K562 (cell line): ENCODE measurements at regions not wholly inside any gene's neighbourhood (a gene's known extent, or its start where the extent isn't known, plus 50 kb on each side); places are given as distances from the start of the nearest gene placed in this dataset.

Experiments used
- ATAC-seq: fragments of 200-7000 bp; cut with Tn5 transposase; 3 replicates; pipeline ENCODE4 v1.9.1; 2020; ENCODE audit warnings: moderate library complexity
- BruUV-seq: library from RNA; stranded (reverse); fragments of 400-500 nt; replicated peaks from 2 replicates; lab custom pipeline; 2021; lab: Mats Ljungman, UMichigan
- CTCF ChIA-PET: fragments of 300-600 bp; formaldehyde crosslinking; extraction: SDS; loops from one replicate; lab custom pipeline; 2021; ENCODE audit warnings: low intra/inter-chr PET ratio; lab: Yijun Ruan, JAX
- POLR2A ChIA-PET: fragments of 300-600, 350-650 bp; sonication (Branson Sonifier 250); formaldehyde crosslinking; extraction: SDS; loops from one replicate; lab custom pipeline; 2021; ENCODE audit warnings: antibody characterized with exemption, inconsistent platforms; lab: Yijun Ruan, JAX
- DNase-seq, 4 experiments: peaks; one replicate each; pipeline versions ENCODE4 v3.0.0 to v3.0.0-alpha.2; 2011 to 2018; ENCODE audit warnings: low spot score in 3 of 4, mixed read lengths in 3 of 4; ENCODE audit errors: extremely low read depth in 1 of 4
- FAIRE-seq: peaks from 2 replicates; lab custom pipeline; 2011; peaks lifted over from hg19 to GRCh38; lab: Jason Lieb, UNC
- H2AFZ ChIP-seq: 2 replicates; pipeline ENCODE4 v1.6.0; 2011; ENCODE audit warnings: low read depth, low read length, control low read depth, inconsistent platforms
- H3K27ac ChIP-seq: fragments of 200-600 bp; 3 replicates; pipeline ENCODE4 v1.8.0; 2011; ENCODE audit warnings: low read depth, mild to moderate bottlenecking, control low read depth, inconsistent platforms, low read length, moderate library complexity, mixed read lengths; ENCODE audit errors: extremely low read depth
- H3K27me3 ChIP-seq, 2 experiments: fragments of 300-600 bp in 1 of 2; 2 replicates in 1 of 2; 3 replicates in 1 of 2; pipeline versions ENCODE4 v1.6.0 to v1.8.0; 2011; ENCODE audit warnings: inconsistent platforms in 2 of 2, low read length in 2 of 2, mild to moderate bottlenecking in 1 of 2, mixed read lengths in 1 of 2, moderate library complexity in 1 of 2; ENCODE audit not compliant: control insufficient read depth in 2 of 2, insufficient read depth in 2 of 2
- H3K36me3 ChIP-seq: fragments of 300-600 bp; 3 replicates; pipeline ENCODE4 v1.8.0; 2011; ENCODE audit warnings: mild to moderate bottlenecking, low read length, inconsistent platforms; ENCODE audit not compliant: control insufficient read depth, insufficient read depth
- H3K4me1 ChIP-seq, 2 experiments: fragments of 200-600 bp in 1 of 2; replicated peaks in 1 of 2; 2 replicates in 1 of 2; 3 replicates in 1 of 2; pipeline versions ENCODE4 v1.5.1 to v1.8.0; 2011; ENCODE audit warnings: inconsistent platforms in 2 of 2, low read length in 2 of 2, mild to moderate bottlenecking in 1 of 2, mixed read lengths in 1 of 2, moderate library complexity in 1 of 2; ENCODE audit not compliant: control insufficient read depth in 2 of 2, insufficient read depth in 2 of 2
- H3K4me2 ChIP-seq: 2 replicates; pipeline ENCODE4 v1.6.1; 2011; ENCODE audit warnings: low read length, control low read depth, inconsistent platforms, mixed read lengths; ENCODE audit not compliant: insufficient read depth
- H3K4me3 ChIP-seq: fragments of 200-600 bp; sonication (generic), shearing (Covaris generic); 2 replicates; pipeline ENCODE4 v1.5.1; 2016; ENCODE audit warnings: control low read depth, inconsistent platforms
- H3K79me2 ChIP-seq: fragments of 200-600 bp; 3 replicates; pipeline ENCODE4 v1.8.0; 2011; ENCODE audit warnings: low read length, inconsistent platforms; ENCODE audit not compliant: control insufficient read depth, insufficient read depth
- H3K9ac ChIP-seq, 2 experiments: 2 replicates each; pipeline versions ENCODE4 v1.6.0 to v1.6.1; 2011; ENCODE audit warnings: low read depth in 2 of 2, low read length in 2 of 2, control low read depth in 1 of 2, inconsistent platforms in 1 of 2, mild to moderate bottlenecking in 1 of 2, mixed read lengths in 1 of 2; ENCODE audit not compliant: insufficient read depth in 1 of 2
- H3K9me1 ChIP-seq: one replicate; pipeline ENCODE4 v1.6.0; 2011; ENCODE audit warnings: inconsistent platforms, mild to moderate bottlenecking, low read length, moderate library complexity; ENCODE audit not compliant: control insufficient read depth, insufficient read depth
- H3K9me3 ChIP-seq: replicated peaks from 2 replicates; pipeline ENCODE4 v1.5.1; 2011; ENCODE audit warnings: low read depth, low read length, inconsistent platforms; ENCODE audit not compliant: control insufficient read depth, insufficient read depth
- H4K20me1 ChIP-seq: replicated peaks from 2 replicates; pipeline ENCODE4 v1.6.1; 2011; ENCODE audit warnings: low read length, inconsistent platforms, mixed read lengths; ENCODE audit not compliant: control insufficient read depth, insufficient read depth
- ESRRB ChIP-seq: fragments of 250-450 bp; sonication (Bioruptor Pico); IDR thresholded peaks from 2 replicates; pipeline ENCODE4 v1.5.0; 2020; ENCODE audit warnings: mild to moderate bottlenecking, moderate library complexity, borderline replicate concordance
- GTF2F1 ChIP-seq: IDR thresholded peaks from 2 replicates; pipeline ENCODE4 v1.6.1; 2011; ENCODE audit warnings: low read depth, low read length, improper control_type of control experiment
- ID3 ChIP-seq, 2 experiments: fragments of 250-450 bp in 1 of 2; fragments of 450-650 bp in 1 of 2; sonication (Bioruptor Pico) in 1 of 2; IDR thresholded peaks; 2 replicates each; pipeline versions ENCODE4 v1.6.1 to v1.8.0; 2016 to 2021; ENCODE audit warnings: mild to moderate bottlenecking in 2 of 2, moderate library complexity in 2 of 2, missing compliant biosample characterization in 1 of 2, missing genetic modification characterization in 1 of 2
- KAT8 ChIP-seq: fragments of 450-650 bp; IDR thresholded peaks from 2 replicates; pipeline ENCODE4 v1.6.1; 2016; ENCODE audit warnings: low read depth, mild to moderate bottlenecking
- MAZ ChIP-seq, 2 experiments: fragments of 450-650 bp in 1 of 2; sonication (generic) in 1 of 2; formaldehyde crosslinking; IDR thresholded peaks in 1 of 2; conservative IDR thresholded peaks in 1 of 2; 2 replicates each; pipeline versions ENCODE4 v1.4.0 to v1.5.0; 2020; ENCODE audit warnings: mild to moderate bottlenecking in 1 of 2, missing genetic modification reagents in 1 of 2
- MEF2A ChIP-seq: IDR thresholded peaks from 2 replicates; pipeline ENCODE4 v1.6.1; 2011; ENCODE audit warnings: low read depth, mild to moderate bottlenecking, low read length, moderate library complexity; ENCODE audit not compliant: control insufficient read depth
- PKNOX1 ChIP-seq: fragments of 450-650 bp; IDR thresholded peaks from 2 replicates; pipeline ENCODE4 v1.6.1; 2016
- POLR2AphosphoS5 ChIP-seq: IDR thresholded peaks from 2 replicates; pipeline ENCODE4 v1.6.1; 2011; ENCODE audit warnings: mild to moderate bottlenecking, low read depth, low read length, moderate library complexity; ENCODE audit not compliant: control insufficient read depth, insufficient read depth
- RBM14 ChIP-seq: fragments of 200-400 bp; formaldehyde crosslinking; IDR thresholded peaks from 2 replicates; pipeline ENCODE4 v1.6.1; 2018; ENCODE audit warnings: low read depth, mild to moderate bottlenecking, low read length, moderate library complexity, borderline replicate concordance; ENCODE audit not compliant: insufficient read depth
- RUNX1 ChIP-seq: sonication (generic); IDR thresholded peaks from 2 replicates; pipeline ENCODE4 v1.6.1; 2016; ENCODE audit warnings: antibody characterized with exemption, low read depth
- SPI1 ChIP-seq: IDR thresholded peaks from 2 replicates; pipeline ENCODE4 v1.6.1; 2011; ENCODE audit warnings: low read depth, low read length, control low read depth, borderline replicate concordance
- SRSF7 ChIP-seq: fragments of 200-400 bp; formaldehyde crosslinking; optimal IDR thresholded peaks from 2 replicates; pipeline ENCODE3; 2017; ENCODE audit warnings: mild to moderate bottlenecking, low read depth, low read length
- ZKSCAN1 ChIP-seq: fragments of 150-350 bp; IDR thresholded peaks from 2 replicates; pipeline ENCODE4 v1.6.1; 2016; ENCODE audit warnings: low read depth, low read length
- ZNF644 ChIP-seq: fragments of 200-800 bp; sonication (Bioruptor generic); IDR thresholded peaks from 2 replicates; pipeline ENCODE4 v1.6.1; 2016; ENCODE audit warnings: low read depth, missing genetic modification characterization, missing compliant biosample characterization
- WGBS: fragments of 100-300 bp; shearing (Covaris generic); methylation state at CpG from one replicate; pipeline ENCODE4 v1.1.6; 2016; ENCODE audit warnings: low coverage, mixed read lengths; ENCODE audit not compliant: insufficient coverage; ENCODE audit errors: missing lambda C conversion rate; 5-methylcytosine and 5-hydroxymethylcytosine counted together
- in situ Hi-C: fragments of 300-500 bp; cut with MboI; formaldehyde crosslinking; loops from 4 replicates; pipeline ENCODE4 v1.15.0; 2018; ENCODE audit warnings: inconsistent platforms, mixed read lengths
- intact Hi-C: fragments of 100-400 bp; cut with micrococcal nuclease; formaldehyde crosslinking; loops from 2 replicates; pipeline ENCODE4 v1.14.2; 2022

GRCh38 chr13:63396746-63397145 is 1981.1 kb upstream of the PCDH20 start:
- TF ChIP-seq POLR2AphosphoS5 (no peak), ESRRB (CRISPR knock-in tag) (no peak), KAT8 (no peak), ID3 (CRISPR knock-in tag; IDR thresholded peaks at IDR 0.05) (no peak), ID3 (tag; IDR thresholded peaks at IDR 0.05) (no peak), GTF2F1 (no peak), RUNX1 (no peak), ZNF644 (tag) (no peak), SPI1 (no peak), MAZ (CRISPR knock-in tag; conservative IDR thresholded peaks at IDR 0.05 in 1 of 2, IDR thresholded peaks at IDR 0.05 in 1 of 2) (no peak), ZKSCAN1 (no peak), RBM14 (no peak), SRSF7 (no peak), MEF2A (no peak), PKNOX1 (no peak)
- no peaks in the 10 kb centered on the region for H3K36me3 ChIP-seq
- no peaks in the 10 kb centered on the region for H3K27me3 ChIP-seq
- CTCF ChIA-PET, result no interaction called here
- ATAC-seq (no peak), DNase-seq (no peak), FAIRE-seq (no peak)
- no peak overlapping the region for H2AFZ ChIP-seq
- no peaks in the 10 kb centered on the region for H3K79me2 ChIP-seq
- intact Hi-C loops (no loop called here), in situ Hi-C loops (no loop called here)
- no peak overlapping the region for H3K27ac ChIP-seq
- H3K9me1 ChIP-seq, result no peaks in the 10 kb centered on the region
- no peak overlapping the region for H3K4me3 ChIP-seq
- H3K4me1 ChIP-seq, result no peaks in the 10 kb centered on the region
- H4K20me1 ChIP-seq, result no peaks in the 10 kb centered on the region
- no peak overlapping the region for H3K4me2 ChIP-seq
- no TSS peak for BruUV-seq
- 0% methylated on average over 2 of the region's 9 CpGs for WGBS
- POLR2A ChIA-PET, result no interaction called here
- H3K9ac ChIP-seq, result no peak overlapping the region
- no peaks in the 10 kb centered on the region for H3K9me3 ChIP-seq
